HG03457 (cell line): ENCODE measurements at regions not wholly inside any gene's neighbourhood (a gene's known extent, or its start where the extent isn't known, plus 50 kb on each side); places are given as distances from the start of the nearest gene placed in this dataset.

ENCODE experiments used
- ATAC-seq: cut with Tn5 transposase; IDR thresholded peaks from one replicate; pipeline ENCODE4 v1.9.1; 2021; ENCODE audit warnings: moderate number of reproducible peaks; ENCODE audit not compliant: unreplicated experiment

DNA sequence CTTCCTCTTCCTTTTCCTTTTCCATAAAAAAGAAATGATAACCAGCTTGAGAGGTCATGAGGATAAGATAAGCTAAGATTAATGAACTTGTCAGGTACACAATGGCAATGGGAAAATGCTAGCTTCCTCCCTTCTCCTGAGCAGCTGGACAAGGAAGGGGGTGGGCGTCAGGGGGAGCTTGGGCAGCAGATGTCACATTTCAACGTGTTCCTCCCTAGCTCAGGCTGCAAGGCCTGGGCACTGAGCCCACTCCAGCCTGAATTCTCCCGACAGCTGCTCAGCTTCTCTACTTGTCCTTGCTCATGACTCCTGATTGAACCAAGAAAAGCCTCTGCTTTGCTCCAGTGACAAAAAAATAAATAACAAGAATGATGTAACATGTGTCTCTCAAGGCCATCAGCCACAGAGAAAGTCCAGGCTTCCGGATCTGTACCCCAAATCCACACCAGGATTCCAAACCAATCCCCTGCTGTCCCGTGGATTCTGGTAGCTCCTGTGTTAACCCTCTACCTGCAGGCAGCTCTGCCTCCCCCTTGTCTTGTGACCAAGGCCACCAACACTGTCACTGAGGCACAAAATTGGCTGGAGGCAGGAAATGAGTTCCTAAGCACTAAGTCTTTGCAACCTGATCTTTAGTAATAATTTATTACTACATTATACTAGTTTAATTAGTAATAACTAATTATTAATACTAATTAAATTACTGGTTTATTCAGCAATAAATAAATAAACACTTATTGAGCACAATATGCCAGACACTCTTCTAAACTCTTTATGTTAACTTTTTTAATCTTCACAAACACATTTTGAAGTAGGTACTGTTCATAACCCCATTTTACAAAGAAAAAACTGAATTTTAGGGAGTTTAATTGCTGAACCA, 146.5 kb downstream of the CCDC34 start:
- ATAC-seq, result no peak

DNA sequence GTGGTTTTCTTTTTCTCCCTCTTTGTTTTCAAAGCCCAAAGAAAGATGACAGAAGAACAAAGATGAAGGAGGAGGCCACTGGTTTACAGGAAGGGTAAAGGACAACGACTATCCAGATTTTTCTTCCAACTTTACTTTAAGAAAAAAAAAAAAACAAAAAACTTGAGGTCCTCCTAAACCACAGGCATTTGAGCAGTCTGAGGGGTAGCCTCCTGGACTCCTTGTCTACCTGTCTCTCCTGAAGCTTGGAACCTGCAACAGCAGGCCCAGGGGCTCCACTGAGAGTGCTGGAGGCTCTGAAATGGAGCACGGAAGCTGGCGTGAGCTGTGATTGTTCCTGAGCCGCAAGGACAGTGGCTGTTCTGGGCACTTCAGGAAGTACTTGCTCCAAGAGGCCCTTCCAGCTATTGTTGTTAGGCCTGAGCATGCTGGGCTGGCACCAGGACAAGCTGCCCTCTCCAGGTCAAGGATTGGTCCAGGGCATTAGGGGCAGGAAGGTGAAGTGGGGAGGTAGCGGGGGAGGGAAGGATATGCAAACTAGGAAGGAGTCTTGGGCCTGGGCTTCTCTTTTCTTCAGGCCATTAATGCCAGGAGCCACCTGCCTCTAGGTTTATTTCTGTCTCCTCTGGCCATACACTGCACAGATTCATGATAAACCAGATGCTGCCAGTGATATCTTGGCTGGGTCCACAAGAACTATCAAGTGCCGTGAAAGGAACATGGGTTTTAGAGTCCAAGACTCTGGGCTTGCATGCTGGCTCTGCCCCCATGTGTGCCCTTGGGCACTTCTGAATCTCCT, 147.3 kb downstream of the CCDC34 start:
- ATAC-seq, result no peak

DNA sequence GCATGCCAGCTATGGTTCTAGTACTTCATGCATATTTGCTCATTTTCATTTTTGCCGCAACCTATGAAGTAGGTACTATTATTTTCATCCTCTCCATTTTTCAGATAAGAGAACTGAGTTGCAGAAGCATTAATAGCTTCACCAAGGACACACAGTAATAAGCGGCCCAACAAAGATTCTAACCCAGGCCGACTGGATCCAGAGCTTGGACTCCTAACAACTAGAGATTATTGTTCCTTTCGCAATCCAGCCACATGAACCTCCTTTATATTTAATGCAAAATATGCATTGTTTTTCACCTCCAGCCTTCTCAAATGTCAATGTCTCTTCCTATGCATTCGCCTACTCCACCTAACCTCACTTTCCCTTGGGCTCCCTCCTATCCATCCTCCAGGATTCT, 148.3 kb downstream of the CCDC34 start:
- no peak for ATAC-seq

DNA sequence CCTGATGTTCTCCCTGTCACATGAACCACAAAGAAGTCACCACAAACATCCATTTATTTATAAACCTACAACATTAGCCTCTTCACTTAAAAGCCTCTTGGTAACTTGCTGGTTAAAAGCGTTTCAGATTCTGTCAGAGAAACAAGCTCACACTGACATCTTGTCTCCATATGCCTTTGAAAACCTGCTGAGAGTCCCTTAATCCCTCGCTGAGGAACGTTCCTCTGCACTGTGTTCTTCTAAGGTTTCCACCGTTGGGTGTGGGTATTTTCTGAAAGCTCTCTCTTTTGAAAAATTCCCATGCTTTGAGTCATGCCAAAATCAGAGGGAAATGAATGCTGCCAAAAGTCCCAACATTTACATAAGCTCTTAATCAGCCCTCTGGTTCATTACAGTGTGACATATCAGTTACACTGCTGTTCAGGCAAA, 149.8 kb downstream of the CCDC34 start:
- ATAC-seq, result no peak

DNA sequence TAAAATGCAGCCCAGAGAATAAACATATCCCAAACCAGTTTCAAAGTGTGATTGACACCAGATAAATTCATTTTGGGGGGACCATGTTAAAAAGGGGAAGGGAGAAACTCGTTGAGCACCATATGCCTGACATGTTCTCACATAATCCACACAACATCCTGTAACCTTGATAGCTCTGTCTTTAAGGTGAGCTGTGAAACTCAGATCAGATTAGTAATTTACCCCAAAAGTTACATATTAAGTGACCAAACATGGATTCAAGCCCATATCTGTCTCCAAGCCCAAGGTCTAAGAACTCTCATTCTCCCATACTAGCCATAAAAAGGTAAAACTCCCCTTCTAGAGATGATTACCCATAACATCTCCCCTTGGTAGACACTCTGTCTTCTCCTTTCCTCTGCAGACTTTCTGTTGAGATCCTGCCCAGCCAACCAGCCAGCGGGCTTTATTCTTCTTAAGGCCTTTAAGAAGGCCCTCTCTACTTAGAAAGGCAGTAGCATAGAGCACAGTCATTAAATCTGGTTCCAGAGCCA, 150.7 kb downstream of the CCDC34 start:
- ATAC-seq, result peak; percentile 67

DNA sequence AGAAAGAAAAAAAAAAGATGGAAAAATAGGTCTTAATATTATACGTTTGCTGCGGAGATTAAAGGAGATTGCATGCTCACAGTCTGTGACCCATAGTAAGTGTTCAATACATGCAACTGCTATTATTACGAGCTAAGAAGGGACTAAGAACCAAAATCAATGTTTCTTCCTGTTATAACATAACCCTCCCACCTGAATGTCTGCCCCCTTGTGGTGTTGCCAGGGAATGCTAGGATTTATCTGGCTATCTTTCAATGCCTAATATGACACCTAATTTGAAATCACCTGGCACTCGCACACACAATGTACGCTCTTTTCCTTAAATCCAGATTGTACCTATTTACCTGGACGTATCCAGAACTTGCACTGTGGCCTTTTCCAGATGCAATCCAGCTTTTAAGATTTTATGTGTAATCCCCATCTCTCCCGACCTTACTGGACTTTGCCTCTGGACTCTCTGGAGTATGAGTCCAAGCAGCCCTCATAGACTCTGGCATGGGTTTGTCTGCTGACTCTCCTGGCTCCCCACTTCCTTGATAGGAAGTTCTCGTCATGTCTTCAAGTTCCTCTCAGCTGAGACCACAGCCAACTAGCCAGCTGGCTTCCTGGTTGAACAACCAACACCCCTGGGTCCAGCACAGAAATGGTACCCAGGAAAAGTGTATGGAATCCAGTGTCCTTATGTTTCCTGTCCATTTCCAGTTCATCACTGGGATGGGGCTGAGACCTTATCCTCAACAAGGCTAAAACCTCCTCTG, 151.5 kb downstream of the CCDC34 start:
- ATAC-seq, result no peak

DNA sequence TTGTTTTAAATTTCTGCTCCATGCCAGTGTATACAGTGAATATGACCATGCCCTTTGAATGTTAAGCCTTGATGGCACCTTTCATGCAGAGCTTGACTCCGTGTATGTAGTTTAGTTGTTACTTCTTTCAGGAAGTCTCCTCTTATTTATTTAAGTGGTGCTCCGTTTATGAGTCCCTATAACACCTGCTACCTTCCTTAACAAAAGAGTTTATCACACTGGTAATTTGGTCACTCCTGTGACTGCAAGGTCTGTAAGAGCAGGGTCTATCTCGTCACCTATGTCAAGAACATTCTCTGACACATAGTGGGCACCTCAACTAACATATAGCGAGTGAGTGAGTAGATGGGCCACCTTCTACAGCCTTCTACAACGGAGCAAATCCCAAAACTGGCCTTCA, 152.5 kb downstream of the CCDC34 start:
- ATAC-seq, result no peak

DNA sequence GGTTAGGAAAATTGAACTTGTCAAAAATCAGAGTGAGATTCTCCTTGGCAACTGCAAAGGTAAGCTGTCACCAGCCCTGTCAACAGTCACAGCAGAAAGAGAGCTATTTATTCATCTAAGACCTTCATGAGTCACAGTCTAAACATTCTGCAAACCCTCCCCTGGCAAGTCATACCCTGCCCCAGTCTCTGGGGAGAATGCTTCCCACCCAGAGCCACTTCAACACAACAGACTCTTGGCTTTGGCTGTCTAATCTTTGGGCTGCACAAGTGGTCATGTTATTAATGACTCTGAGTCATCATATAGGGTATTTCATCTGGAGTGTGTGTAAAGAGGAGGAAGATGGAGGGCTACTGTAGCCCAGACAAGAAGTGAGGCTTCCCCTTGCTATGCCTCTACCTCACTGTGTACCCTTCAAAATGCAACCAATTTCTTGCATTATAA, 153.4 kb downstream of the CCDC34 start:
- no peak for ATAC-seq

DNA sequence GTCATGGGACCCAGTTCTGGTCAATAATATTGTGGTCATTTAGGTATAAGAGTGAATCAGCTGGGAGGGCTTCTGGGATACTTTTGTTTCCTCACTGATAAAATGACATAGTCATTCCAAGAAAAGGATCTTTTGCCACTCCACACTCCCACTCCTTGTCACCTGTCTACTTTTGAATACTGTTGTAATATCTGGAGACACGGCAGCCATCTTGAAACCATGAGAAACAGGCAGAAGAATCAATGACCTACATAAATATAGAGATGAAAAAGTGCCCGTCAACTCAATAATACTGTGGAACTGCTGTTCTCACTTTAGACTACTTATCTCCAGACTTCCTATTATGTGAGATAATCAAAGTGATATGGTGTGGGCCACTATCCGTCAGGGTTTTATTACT, 154.2 kb downstream of the CCDC34 start:
- no peak for ATAC-seq

DNA sequence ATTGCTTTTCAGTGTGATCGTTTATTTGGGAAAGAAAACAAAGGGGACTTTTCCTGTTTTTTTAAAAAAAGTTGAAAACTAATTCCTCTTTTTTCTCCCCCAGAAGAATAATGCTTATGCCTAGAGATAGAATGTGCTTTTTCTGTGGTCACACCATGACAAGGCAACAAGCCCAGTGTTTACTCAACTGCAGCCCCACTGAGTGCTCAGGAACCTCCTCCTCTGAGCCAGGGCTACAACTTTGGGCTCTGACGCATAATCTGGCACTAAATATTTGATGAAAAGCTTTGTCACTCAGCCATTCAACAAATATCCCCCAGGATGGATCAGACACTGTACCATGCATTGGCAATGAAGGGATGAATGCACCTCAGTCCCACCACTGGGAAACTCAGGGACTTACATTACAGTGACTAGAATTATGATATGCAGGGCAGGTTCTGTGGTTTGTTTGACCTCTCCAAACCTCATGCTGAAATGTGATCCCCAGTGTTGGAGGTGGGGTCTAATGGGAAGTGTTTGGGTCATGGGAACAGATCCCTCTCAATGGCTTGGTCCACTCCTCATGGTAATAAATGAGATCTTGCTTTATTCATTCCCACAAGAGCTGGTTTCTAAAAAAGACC, 155.9 kb downstream of the CCDC34 start:
- no peak for ATAC-seq

DNA sequence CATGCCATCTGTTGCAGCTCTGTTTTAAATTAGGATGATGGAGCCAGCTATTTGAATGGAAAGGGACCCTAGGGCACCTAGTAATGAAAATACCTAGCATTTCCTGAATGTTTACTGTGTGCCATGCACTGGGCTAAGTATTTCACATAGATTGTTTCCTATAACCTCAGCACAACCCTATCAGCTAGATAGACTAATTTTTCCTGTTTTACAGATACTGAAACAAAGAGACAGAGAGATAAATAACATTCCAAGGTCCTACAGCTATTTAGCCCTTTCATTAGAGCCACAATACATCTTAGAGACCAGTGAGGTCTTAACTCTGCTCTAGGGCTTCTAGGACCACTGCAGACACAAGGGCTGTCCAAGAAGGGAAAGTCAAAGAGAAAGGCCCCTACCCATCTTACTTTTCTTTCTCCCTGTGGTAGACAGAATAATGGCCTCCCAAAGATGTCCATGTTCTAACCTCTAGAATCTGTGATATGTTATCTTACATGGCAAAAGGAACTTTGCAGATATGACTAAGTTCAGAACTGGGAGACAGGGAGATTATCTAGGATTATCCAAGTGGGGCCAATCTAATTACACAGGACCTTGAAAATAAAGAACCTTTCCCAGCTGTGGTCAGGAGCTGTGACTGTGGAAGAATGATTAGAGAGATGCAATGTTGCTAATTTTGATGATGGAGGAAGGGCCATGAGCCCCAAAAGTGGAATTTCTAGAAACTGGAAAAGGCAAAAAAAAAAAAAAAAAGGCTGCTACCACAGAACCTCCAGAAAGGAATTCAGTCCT, 157.0 kb downstream of the CCDC34 start:
- no peak for ATAC-seq

DNA sequence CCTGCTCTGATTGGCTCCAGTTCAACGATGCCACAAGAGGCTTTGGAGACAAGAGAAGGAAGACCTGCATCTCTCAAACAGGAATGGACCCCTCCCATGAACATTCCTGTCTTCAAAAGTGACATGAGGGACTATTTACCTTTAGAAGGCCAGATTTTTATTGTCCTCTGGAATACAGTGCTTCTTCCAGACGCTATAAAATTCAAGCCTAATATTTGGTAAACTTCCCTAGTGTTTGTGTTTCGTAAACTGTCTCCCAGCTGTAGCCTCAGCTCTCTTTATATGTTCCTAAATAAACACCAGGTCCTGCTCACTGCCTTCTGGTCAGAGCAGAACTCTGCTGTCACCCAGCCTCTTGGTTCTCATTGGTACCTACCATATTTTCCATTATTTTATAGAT, 157.8 kb downstream of the CCDC34 start:
- no peak for ATAC-seq

DNA sequence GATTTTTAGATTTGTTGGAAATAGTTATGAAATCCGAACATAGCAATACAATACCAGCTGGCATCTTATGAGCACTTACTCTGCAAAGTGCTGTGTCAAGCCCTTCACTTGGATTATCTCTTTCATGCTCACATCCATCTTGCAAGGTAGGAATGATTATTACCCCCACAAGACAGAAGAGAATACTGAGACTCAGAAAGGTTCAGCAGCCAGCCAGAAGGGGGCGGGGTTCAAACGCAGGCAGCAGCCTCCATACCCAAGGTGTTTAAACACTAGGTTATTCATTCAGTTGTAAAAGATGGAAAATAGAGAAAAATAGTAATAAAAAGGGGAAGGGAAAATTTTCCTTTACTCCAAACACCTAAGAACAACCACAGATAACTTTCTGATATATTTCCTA, 158.5 kb downstream of the CCDC34 start:
- no peak for ATAC-seq

DNA sequence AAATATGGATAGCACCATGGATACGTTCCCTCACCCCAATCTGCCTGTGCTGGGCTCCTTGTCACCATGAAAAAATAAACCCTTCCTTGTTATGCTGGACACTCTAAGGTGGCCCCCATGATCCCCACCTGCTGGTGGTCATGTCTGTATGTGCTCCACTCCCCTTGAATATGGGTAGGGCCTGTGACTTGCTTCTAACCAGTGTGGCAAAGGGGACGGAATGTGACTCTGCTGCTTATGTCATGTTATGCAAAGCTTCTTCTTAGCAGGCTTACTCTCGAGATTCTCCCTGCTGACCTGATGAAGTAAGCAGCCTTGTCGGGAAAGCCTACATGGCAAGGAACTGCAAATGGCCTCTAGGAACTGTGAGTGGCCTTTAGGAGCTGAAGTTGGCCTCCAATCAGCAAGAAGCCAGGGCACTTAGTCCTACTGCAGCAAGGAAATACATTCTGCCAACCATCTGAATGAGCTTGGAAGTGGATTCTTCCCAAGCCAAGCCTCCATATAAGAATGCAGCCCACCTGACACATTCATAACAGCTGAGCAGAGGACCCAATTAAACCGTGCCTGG, 159.9 kb downstream of the CCDC34 start:
- ATAC-seq, result no peak

DNA sequence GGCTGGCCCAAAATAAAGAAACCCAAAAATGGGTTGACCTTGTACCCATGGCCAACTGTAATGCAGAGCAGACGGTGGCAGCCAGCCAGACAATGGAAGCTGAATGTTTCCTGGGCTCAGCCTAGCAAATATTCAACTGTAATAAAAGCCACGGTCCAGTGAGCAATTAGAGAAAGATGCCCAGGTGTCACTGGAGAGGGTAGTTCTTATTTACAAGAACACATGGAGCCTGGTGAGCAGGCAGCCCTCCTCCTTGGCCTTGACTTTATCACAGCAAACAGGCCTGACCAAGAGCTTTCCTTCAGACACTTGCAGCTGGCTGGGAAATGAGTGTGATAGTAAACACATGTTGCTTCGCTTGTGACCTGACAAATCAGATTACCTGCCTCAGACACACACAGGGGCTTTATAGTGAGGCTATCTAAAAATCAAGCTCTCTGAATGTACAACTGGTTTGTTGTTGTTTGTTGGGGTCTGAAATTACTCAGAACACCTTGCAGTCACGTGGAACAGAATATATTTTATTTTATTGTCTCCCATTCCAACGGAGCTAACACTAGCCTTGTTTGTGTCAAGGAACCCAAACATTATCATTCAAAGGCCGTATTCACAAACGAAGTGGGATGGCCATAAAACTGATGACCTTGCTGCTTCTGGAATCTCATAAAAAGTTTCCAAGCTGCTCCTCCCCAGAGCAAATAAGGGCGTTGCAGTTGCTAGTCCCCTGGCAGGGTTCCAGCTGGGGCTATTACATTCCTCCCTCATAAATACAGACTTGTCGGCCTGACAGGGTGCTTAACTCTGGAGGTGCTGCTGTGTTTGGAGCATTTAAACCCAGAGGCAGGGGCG, 161.1 kb downstream of the BBOX1 start:
- ATAC-seq, result no peak

DNA sequence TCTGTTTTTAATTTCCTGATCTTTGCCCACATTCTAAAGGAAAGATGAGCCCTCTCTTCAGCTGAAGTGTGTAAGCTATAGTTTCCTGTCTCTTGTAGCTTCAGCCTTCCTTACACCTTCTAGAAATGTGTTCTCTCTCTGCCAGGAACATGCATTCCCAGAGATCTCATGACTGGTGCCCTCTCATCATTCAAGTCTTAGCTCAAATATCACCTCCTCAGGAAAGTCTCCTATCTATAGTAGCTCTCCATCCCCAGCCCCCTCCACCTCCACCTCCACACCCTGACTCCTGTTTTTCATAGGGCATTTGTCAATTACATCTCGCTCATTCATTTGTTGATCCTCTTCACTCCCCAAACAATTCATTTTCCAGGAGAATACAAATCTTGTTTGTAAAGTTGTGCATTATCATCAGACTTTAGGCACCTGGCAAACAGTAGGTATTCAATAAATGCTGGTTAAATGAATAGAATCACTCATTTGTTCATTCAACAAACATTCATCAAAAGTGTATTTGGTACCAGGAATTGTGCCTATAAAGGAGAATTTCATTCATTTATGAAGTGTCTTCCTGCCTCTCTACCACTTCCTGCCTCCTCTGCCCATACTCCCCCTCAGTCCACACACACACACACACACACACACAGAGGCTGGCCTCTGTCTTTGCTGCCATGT, 160.3 kb downstream of the BBOX1 start:
- no peak for ATAC-seq

DNA sequence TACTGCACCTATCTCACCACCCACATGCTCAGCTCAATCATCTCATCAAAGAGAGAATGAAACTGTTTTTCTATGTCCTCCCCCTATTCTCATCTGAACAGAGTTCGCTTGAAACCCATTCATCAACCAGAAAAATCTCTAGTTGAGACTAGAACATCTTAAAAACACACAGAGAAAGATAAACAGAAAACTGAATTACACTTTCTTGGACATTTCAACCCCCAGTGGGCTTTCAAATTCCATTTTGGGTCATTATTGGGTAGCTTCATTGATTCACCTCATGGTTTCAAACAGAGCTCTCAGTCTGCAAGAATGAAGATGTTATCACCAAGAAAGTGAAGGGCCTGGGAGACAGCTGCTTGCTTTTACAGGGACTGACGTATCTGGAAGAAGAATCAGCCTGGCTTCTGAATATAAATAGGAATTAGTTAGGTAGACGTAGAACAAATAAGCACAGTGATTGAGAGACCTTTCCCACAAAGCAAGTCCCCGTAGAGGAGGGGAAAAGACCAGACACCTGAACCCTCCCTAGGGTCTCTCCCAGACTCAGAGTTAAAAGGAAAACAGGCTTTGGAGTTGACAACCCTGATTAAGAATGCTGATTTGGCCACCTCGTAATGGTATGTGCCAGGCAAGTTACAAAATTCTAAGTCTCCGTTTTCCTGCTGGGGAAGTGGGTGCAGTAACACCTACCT, 155.7 kb downstream of the BBOX1 start:
- no peak for ATAC-seq

DNA sequence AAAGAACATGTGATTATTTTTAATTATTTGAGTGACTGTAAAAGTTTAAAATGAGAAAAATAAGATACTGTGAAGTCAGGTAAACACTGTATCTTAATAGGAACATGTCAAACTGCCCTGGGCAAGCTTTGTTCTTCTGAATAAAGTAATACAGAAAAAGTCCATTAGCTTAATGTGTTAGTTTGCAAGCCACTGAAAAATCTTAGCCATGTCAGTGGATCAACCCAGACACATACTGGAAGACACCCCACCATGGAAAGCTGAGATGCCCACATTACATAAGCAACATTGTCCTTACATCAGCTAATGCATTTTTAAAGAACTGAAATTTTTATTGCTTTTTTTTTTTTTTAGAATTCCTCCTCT, 155.2 kb downstream of the BBOX1 start:
- ATAC-seq, result no peak
